ENCODE measurements at regions not wholly inside any gene's neighbourhood (a gene's known extent, or its start where the extent isn't known, plus 50 kb on each side); places are given as distances from the start of the nearest gene placed in this dataset.

DNA sequence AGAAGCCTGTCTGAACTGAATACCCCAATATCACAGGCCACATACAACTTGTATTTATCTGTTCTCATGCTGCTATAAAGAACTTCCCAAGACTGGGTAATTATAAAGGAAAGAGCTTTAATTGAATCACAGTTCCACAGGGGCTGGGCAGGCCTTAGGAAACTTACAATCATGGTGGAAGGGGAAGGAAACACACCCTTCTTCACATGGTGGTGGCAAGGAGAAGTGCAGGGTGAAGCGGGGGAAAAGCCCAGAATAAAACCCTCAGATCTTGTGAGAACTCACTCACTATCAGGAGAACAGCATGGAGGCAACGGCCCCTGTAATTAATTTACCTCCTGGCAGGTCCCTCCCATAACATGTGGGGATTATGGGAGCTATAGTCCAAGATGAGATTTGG, 50.3 kb upstream of the FNDC1 start:
- DNase-seq (ENCODE audit: low read depth): no peak

DNA sequence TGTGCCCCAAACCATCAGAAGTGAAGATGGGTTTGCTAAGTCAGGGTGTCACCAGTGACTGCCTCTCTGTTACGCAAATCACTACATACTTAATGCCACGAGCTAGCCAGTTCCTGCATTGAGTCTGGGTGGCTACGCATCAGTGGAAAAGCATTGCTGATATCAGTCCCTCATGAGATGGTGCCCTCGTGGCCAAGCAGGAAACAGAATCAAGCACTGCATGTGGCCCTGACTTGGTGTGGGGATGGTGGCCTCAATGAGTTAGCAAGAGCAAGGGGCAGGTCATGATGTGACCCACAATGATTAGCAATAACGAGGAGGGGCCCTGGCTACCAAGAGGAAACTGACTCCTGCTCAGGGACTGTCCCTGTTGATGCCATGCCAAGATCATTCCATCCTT, 51.6 kb upstream of the FNDC1 start:
- DNase-seq (ENCODE audit: low read depth): no peak

DNA sequence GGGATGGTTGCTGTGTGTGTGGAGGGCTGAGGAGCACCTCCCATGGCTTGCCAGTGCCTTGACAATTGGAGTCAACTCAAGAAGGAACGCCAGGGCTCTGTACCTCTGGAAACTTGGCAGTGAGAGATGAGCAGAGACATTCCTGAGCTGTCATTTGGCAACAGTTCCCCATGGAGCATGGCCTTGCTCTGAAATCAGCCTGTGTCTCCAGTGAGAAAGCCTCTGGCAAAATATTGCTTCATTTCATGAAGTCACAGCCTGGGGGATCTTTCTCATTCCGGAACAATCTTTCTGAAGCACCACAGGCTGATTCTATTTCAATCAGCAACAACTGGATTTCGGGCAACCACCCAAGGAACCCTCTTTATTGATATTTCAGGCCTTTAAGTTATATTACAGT, 52.2 kb upstream of the FNDC1 start:
- no peak for DNase-seq (ENCODE audit: low read depth)

DNA sequence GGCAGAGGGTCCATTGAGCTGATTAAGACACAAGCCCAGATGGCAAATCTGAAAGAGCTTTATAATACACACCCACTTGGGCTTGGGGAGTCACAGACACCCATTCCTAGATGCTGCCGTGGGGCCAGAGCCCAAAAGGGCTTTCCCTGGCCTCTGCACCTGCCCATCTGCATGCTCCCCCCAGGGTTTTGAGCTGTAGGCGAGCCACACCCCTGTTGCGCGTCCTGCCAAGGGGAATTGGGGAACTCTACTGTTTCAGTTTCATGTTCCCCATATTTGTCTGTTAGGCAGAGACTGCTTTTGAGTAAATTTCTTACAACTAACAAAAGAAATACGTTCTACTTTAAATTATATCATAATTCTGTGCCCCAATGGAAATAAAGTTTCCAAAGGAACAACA, 52.9 kb upstream of the FNDC1 start:
- no peak for DNase-seq (ENCODE audit: low read depth)

DNA sequence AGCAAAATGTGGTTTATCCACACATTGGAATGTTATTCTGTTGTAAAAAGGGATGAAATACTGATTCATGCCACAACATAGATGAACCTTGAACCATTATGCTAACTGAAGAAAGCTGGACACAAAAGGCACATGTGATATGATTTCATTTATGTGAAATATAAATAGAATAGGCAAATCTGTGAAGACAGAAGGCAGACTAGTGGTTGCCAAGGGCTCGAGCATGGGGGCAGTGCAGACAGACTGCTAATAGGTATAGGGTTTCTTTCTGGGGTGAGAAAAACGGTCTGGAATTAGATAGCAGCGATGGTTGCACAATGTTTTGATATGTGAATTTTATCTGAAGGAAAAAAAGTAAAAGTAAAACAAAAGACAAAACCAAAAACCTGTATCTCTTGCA, 54.6 kb upstream of the FNDC1 start:
- no peak for DNase-seq (ENCODE audit: low read depth)

- no peak for DNase-seq (ENCODE audit: low read depth)
Observed at GRCh38 chr6:159113223-159113622, 56.0 kb upstream of the FNDC1 start.

DNA sequence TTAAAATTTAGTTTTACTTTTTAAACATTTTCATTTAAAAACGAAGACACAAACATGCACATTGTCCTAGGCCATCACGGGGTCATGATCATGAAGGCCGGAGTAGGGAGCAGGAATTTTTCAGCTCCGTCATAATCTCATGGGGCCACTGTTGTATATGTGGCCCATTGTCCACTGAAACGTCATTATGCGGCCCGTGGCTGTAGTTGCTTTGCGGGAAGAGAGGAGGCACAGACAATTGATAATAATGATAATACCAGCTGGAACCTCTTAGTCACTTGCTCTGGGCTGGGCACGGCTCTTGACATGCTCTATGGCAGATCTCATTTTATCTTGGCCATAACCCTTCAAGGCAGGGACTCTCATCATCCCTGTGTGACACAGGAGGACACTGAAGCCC, 56.5 kb upstream of the FNDC1 start:
- no peak for DNase-seq (ENCODE audit: low read depth)

GRCh38 chr6:159110748-159111147, 58.5 kb upstream of the FNDC1 start:
- DNase-seq (ENCODE audit: low read depth): no peak

DNA sequence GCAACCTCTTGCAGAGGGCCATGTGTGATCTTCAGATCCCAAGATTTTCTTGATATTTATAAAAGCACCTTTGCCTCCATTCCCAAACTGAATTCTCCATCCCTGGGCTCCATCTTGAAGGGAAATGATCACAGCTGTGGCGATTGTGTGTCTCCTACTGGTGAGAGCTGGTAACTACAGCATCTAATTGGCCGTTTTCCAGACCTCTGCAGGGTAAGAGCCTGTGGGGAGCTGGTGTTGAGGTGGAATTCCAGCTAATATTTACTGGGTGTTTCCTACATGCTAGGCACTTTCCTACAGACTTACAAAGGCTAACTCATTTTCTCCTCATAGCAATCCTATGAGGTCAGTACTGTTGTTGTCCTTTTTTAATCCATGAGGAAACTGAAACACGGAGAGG, 59.2 kb upstream of the FNDC1 start:
- DNase-seq (ENCODE audit: low read depth): peak; percentile 64

- no peak for DNase-seq (ENCODE audit: low read depth)
Observed at GRCh38 chr6:159109391-159109790, 59.8 kb upstream of the FNDC1 start.

DNA sequence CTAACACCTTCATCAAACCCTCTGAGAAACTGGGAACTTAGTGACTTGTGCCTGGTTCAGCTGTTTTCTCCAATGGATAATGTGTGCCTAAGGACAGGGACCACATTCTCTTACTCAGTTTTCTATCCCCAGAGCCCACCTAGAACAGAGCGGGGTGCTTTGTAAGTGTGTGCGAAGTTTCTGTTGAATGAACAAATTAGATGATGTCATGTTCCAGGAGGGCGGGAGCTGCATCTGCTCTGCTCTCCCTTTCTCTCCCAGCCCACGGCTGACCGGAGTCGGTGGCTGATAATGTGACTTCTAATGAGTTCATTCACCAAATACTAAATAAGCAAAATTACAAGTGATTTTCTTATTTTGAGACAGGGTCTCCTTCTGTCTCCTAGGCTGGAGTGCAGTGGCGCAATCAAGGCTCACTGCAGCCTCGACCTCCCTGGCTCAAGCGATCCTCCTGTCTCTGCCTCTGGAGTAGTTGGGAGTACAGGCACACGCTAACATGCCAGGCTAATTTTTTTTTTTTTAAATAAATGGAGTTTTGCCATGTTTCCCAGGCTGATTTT, 60.7 kb upstream of the FNDC1 start:
- no peak for DNase-seq (ENCODE audit: low read depth)

- no peak for DNase-seq (ENCODE audit: low read depth)
Observed at GRCh38 chr6:159107451-159108260, 61.5 kb upstream of the FNDC1 start.

GRCh38 chr6:159106627-159107241, 61.9 kb upstream of the TAGAP start:
- DNase-seq (ENCODE audit: low read depth): peak; percentile 58

GRCh38 chr6:159105716-159106115, 60.9 kb upstream of the TAGAP start:
- DNase-seq (ENCODE audit: low read depth): no peak

GRCh38 chr6:159104931-159105330, 60.1 kb upstream of the TAGAP start:
- no peak for DNase-seq (ENCODE audit: low read depth)

DNA sequence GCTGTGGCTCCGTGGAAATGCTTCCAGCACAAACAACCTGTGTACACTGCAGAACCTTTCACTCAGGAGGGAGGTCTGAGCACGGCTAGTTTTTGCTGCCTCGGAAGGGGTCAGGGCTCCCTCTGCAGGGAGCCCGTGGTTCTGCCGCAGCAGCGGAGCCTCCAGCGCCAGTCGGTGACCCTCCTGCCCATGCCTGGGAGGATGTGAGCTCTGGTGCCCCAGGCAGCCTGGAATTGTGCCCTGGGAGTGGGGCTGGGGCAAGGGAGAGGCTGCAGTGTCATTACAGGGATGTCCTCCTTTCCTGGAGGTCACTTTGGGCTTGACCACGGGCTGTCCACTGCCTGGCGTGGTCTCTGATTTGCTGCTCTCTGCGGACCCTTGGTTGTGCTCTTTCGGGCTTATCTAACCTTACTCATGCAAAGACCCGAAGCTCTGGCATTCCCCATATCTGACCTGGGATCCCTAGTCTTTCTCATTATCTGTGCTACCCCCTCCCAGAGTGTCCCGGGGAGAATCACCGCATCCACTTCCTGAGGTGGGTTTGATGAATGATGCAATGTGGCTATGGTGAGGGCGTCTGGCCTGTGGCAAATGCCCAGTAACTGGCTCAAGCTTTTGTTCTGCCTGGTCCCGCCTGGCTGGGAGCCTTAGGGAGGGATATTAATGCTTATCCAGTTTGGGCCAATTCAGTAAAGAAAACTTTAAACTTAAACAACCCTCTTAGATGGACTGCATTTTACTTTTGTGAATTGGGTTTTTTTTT, 59.6 kb upstream of the TAGAP start:
- DNase-seq (ENCODE audit: low read depth): peak; percentile 53

DNA sequence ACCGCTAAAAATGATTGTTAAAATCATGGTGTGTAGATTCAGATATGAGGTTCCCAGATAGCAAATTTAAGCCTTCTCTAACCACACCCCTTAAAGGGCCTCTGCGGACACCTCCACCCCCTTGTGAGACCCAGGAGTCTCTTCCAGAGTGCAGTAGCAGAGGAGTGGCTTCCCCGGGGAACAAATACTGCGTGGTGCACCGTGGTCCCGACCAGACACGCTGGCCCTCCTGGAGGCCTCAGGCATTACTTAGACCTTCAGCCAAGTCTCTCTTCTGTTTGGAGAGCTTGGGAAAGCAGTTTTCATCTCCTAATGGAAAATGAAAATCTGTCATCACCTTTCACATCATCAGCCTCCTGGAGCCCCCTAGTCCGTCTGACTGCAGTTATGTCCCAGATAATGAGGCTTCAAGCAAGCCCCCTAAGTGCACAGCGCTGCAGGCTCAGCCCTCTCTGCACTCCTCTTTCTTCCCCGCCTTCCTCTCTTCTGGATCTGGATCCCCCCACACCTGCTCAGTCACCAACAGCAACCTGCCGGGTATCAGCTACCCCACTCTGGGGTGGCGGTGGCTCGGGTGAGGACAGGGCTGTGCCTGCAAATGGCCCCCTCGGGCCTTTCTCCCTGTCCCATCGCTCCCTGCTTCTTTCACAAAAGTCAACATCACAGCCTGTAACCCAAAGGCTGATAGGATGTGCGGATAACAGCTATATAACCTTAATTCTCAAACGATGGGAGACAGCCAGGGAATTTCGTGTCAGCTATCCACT, 58.8 kb upstream of the TAGAP start:
- no peak for DNase-seq (ENCODE audit: low read depth)

GRCh38 chr6:159102373-159103160, 57.8 kb upstream of the TAGAP start:
- DNase-seq (ENCODE audit: low read depth): no peak

DNA sequence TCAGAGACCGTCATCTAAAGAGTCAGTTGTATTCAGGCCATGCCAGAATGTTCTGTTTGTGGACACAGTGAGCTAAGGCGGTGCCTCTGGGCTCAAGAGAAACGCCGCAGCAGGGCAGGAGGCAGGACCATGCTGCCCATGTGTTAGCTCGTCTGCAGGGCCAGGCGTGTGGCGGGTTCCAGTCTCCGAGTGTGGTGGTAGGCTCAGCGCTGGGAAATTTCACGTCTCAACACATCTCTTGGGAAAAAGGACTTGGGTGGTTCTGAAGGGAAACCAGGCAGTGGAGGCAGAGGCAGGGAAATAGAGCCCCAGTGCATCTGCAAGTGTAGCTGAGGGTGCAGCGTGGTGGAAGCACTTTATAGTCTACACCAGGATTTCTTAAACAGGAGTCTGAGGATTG, 56.9 kb upstream of the TAGAP start:
- no peak for DNase-seq (ENCODE audit: low read depth)

DNA sequence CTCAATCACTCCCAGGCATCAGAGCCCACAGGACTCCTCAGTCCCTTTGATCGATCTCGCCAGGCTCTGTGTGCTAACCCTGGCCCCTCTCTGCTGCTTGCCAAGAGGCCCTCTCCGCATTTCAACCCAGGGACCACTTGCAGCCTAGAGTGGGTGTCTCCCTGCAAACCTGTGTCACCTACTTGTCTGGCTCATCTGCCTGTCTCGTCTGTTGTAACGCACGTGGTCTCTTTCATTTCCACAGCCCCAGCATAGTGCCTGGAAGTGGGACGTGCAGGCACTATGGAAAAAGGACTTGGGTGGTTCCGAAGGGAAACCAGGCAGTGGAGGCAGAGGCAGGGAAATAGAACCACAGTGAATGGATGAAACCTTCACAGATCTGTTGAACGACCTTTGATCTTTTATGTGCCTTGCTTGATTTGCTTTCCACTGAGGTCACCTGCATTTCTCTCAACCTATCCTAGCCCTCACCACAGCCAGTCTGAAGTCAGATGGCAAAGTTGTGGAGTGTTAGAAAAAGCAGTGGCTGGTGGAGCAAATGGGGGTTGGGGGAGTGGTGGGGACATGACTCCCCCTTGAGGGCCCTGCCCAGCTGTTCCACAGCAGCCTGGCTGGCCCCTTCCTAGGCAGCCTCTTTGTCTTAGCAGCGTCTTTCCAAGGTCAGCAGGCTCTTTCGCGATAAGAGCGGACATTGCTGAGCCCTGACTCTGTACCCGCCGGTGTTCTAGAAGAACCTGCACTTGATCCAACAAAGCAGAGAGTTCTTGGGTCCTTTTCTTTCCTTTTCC, 55.8 kb upstream of the TAGAP start:
- no peak for DNase-seq (ENCODE audit: low read depth)

All from myocyte (in vitro differentiated cells).